Activated naive CD8-positive, alpha-beta T cell (primary cell): ENCODE measurements at regions not wholly inside any gene's neighbourhood (a gene's known extent, or its start where the extent isn't known, plus 50 kb on each side); places are given as distances from the start of the nearest gene placed in this dataset.
"Not testable (repeated sequence)": the region's sequence is repeated elsewhere in the genome, so short reads cannot be mapped to it uniquely, and the experiment has no call there.

Experiments
- H3K27ac Mint-ChIP-seq: one replicate; pipeline ENCODE4 v1.8.0; 2021; ENCODE audit warnings: mixed read lengths
- H3K27me3 Mint-ChIP-seq: one replicate; pipeline ENCODE4 v1.8.0; 2021; ENCODE audit warnings: mixed read lengths
- H3K36me3 Mint-ChIP-seq: one replicate; pipeline ENCODE4 v1.8.0; 2021; ENCODE audit warnings: mixed read lengths
- H3K4me1 Mint-ChIP-seq: one replicate; pipeline ENCODE4 v1.8.0; 2021; ENCODE audit warnings: low read depth, mixed read lengths
- H3K4me3 Mint-ChIP-seq: one replicate; pipeline ENCODE4 v1.8.0; 2021; ENCODE audit warnings: mild to moderate bottlenecking, mixed read lengths
- H3K9me3 Mint-ChIP-seq: one replicate; pipeline ENCODE4 v1.8.0; 2021; ENCODE audit warnings: low read depth, mixed read lengths

GRCh38 chr15:99452728-99453636 lies 112.8 kb upstream of the MEF2A start:
- Mint-ChIP-seq H3K4me3 (no peak overlapping the region), H3K27ac (no peak overlapping the region), H3K4me1 (peaks cover 37% of the 10 kb centered on the region), H3K36me3 (no peaks in the 10 kb centered on the region), H3K27me3 (no peaks in the 10 kb centered on the region), H3K9me3 (peaks cover 6% of the 10 kb centered on the region)

- no peaks in the 10 kb centered on the region for H3K36me3 Mint-ChIP-seq
- H3K9me3 Mint-ChIP-seq = peaks cover 6% of the 10 kb centered on the region
- H3K4me3 Mint-ChIP-seq = no peak overlapping the region
- H3K27me3 Mint-ChIP-seq = no peaks in the 10 kb centered on the region
- H3K4me1 Mint-ChIP-seq = peaks cover 31% of the 10 kb centered on the region
- no peak overlapping the region for H3K27ac Mint-ChIP-seq
Measured at GRCh38 chr15:99453637-99454030, 112.2 kb upstream of the MEF2A start.

GRCh38 chr15:99454107-99454809 lies 111.5 kb upstream of the MEF2A start:
- no peaks in the 10 kb centered on the region for H3K27me3 Mint-ChIP-seq
- H3K36me3 Mint-ChIP-seq = no peaks in the 10 kb centered on the region
- no peak overlapping the region for H3K4me3 Mint-ChIP-seq
- H3K9me3 Mint-ChIP-seq = peaks cover 6% of the 10 kb centered on the region
- H3K27ac Mint-ChIP-seq = no peak overlapping the region
- peaks cover 30% of the 10 kb centered on the region for H3K4me1 Mint-ChIP-seq

DNA sequence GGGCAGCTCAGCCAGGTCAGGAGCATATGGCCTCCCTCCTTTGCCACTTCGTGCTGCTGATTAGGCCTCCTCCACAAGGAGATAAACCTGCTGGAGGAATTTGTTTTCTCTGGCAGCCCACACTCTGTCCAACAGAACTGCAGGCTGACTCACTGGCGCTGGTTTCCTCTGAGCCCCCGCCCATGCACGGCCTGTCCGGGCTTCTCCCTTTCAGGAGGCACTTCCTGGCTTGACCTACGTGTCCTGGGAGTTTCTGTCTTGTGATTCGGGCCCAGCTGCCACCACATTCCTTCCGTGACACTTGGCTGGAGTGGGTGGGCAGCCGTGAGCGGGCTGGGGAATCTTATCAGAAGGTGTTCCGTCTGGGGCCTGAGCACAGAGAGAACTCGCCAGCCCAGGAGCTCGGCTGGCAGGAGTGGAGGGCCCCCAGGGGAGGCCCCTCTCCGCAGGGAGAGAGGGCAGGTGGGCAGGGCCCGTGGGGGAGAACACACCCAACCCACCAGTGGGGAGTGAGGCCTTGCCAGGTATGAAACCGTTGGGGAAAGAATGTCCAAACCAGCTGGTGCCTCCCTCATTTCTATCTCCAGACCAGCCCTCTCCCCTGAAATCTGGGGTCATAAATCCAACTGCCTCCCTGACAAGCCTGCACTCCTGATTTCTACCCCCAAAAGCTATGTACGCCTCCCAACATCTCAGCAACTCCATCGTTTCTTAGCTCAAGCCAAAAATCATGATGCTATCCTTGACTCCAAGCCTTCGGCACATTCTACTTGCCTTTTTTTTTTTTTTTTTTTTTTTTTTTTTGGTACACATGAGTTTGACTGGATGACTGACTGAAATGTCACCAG lies 110.6 kb upstream of the MEF2A start:
- no peak overlapping the region for H3K4me3 Mint-ChIP-seq
- H3K27ac Mint-ChIP-seq = no peak overlapping the region

GRCh38 chr15:99455789-99456160 lies 110.0 kb upstream of the MEF2A start:
- H3K27ac Mint-ChIP-seq = no peak overlapping the region
- no peak overlapping the region for H3K4me3 Mint-ChIP-seq
- no peaks in the 10 kb centered on the region for H3K27me3 Mint-ChIP-seq
- no peaks in the 10 kb centered on the region for H3K36me3 Mint-ChIP-seq
- peaks cover 6% of the 10 kb centered on the region for H3K9me3 Mint-ChIP-seq
- H3K4me1 Mint-ChIP-seq = peaks cover 15% of the 10 kb centered on the region

More for the DNA sequence above, 110.6 kb upstream of the MEF2A start:
- H3K36me3 Mint-ChIP-seq = no peaks in the 10 kb centered on the region
- H3K4me1 Mint-ChIP-seq = peaks cover 21% of the 10 kb centered on the region
- H3K27me3 Mint-ChIP-seq = no peaks in the 10 kb centered on the region
- peaks cover 6% of the 10 kb centered on the region for H3K9me3 Mint-ChIP-seq

GRCh38 chr15:99464137-99464536 lies 101.6 kb upstream of the MEF2A start:
- H3K4me3 Mint-ChIP-seq = no peak overlapping the region
- no peak overlapping the region for H3K27ac Mint-ChIP-seq
- H3K9me3 Mint-ChIP-seq = peaks cover 22% of the 10 kb centered on the region

GRCh38 chr15:99466701-99467337 lies 99.0 kb upstream of the MEF2A start:
- no peak overlapping the region for H3K4me3 Mint-ChIP-seq
- H3K4me1 Mint-ChIP-seq = no peaks in the 10 kb centered on the region
- H3K27ac Mint-ChIP-seq = no peak overlapping the region
- peaks cover 7% of the 10 kb centered on the region for H3K36me3 Mint-ChIP-seq
- H3K9me3 Mint-ChIP-seq = peaks cover 22% of the 10 kb centered on the region
- no peaks in the 10 kb centered on the region for H3K27me3 Mint-ChIP-seq

More at GRCh38 chr15:99464137-99464536, 101.6 kb upstream of the MEF2A start:
- no peaks in the 10 kb centered on the region for H3K27me3 Mint-ChIP-seq
- no peaks in the 10 kb centered on the region for H3K4me1 Mint-ChIP-seq
- H3K36me3 Mint-ChIP-seq = peaks cover 10% of the 10 kb centered on the region

DNA sequence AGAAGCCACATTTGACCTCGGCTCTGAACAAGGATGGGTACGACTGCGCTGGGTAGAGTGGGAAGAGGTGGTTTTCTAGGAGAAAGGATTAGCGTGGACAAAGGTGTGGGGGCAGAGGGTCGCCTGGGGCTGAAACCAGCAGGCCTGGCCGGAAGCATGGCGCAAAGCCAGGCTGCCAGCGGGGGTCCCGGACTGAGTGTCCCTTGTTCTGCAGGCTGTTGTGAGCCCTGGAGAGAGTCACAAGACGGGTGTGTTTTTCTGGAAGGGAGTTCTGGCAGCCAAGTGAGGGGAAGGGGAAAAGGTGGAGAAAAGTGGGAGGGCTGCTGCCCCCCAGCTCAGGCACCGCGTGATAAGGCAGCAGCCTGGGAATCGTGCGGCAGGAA lies 98.5 kb upstream of the MEF2A start:
- Mint-ChIP-seq H3K4me1 (peaks cover under 1% of the 10 kb centered on the region), H3K36me3 (peaks cover 7% of the 10 kb centered on the region), H3K27me3 (no peaks in the 10 kb centered on the region), H3K4me3 (no peak overlapping the region), H3K27ac (no peak overlapping the region), H3K9me3 (peaks cover 17% of the 10 kb centered on the region)

DNA sequence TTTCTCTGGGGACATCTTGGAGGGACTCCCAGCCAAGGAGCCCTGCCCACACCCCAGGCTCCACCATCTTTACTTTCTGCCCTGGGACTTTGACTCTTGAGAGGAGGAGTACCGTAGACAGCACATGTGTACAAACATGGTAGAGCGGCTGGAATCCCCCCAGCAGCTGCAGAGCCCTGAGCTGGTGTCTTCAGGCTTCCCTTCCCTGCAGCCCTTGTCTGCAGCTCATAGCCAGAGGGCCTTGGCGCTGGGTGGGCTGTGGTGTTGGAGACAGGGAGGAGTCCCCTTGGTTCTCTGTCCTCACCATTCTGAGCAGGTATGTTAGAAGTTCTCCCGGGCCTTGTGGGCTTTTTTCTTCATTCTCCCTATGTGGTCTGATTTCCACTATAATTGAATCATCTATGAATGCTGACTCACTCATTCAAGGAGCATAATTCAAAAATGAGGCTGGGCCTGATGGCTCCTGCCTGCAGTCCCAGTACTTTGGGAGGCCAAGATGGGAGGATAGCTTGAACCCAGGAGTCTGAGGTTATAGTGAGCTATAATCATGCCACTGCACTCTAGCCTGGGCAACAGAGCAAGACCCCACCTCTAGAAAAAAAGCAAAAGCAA lies 97.8 kb upstream of the MEF2A start:
- Mint-ChIP-seq H3K36me3 (peaks cover 7% of the 10 kb centered on the region), H3K27me3 (no peaks in the 10 kb centered on the region), H3K27ac (no peak overlapping the region), H3K9me3 (peaks cover 14% of the 10 kb centered on the region), H3K4me1 (peaks cover 6% of the 10 kb centered on the region), H3K4me3 (no peak overlapping the region)

GRCh38 chr15:99470204-99470603 lies 95.6 kb upstream of the MEF2A start:
- H3K4me3 Mint-ChIP-seq = not testable (repeated sequence)

DNA sequence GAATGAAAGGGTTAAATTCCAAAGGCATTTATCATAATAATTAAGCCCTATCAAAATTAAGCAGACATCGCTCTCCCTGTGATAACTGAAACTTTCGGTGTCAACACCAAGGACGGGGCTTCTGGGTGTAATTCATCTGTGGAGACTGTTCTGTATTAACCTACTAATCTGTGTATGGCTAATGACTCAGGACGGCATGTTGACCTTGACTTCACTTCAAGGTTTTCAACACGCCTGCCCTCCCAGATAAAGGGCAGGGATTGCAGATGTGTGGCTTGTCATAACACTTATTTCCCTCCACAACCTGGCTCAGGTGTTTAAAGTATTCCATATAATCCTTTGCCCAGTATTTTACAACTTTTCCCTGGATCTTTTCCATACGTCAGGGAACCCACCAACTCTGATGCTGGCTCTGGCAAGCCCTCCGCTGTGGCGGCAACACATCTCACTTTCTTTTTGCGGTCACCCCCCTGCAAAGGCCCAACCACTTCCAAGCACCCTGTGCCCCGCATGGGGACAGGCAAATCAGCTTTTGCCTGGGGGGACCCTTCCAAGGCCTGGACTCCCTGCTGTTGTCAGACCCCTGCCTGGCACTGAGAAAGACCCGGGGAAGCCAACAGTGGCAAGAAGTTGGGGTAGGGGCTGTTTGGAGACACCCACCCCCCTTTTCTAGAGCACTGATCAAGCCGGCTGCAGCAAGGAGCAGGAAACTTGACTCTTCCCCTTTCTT lies 93.2 kb upstream of the MEF2A start:
- no peaks in the 10 kb centered on the region for H3K9me3 Mint-ChIP-seq
- peaks cover 43% of the 10 kb centered on the region for H3K4me1 Mint-ChIP-seq
- no peak overlapping the region for H3K27ac Mint-ChIP-seq
- H3K4me3 Mint-ChIP-seq = no peak overlapping the region
- no peaks in the 10 kb centered on the region for H3K27me3 Mint-ChIP-seq
- H3K36me3 Mint-ChIP-seq = no peaks in the 10 kb centered on the region

More at GRCh38 chr15:99470204-99470603, 95.6 kb upstream of the MEF2A start:
- not testable (repeated sequence) for H3K27ac Mint-ChIP-seq, H3K9me3 Mint-ChIP-seq, H3K27me3 Mint-ChIP-seq, H3K36me3 Mint-ChIP-seq
- peaks cover 21% of the 10 kb centered on the region for H3K4me1 Mint-ChIP-seq

DNA sequence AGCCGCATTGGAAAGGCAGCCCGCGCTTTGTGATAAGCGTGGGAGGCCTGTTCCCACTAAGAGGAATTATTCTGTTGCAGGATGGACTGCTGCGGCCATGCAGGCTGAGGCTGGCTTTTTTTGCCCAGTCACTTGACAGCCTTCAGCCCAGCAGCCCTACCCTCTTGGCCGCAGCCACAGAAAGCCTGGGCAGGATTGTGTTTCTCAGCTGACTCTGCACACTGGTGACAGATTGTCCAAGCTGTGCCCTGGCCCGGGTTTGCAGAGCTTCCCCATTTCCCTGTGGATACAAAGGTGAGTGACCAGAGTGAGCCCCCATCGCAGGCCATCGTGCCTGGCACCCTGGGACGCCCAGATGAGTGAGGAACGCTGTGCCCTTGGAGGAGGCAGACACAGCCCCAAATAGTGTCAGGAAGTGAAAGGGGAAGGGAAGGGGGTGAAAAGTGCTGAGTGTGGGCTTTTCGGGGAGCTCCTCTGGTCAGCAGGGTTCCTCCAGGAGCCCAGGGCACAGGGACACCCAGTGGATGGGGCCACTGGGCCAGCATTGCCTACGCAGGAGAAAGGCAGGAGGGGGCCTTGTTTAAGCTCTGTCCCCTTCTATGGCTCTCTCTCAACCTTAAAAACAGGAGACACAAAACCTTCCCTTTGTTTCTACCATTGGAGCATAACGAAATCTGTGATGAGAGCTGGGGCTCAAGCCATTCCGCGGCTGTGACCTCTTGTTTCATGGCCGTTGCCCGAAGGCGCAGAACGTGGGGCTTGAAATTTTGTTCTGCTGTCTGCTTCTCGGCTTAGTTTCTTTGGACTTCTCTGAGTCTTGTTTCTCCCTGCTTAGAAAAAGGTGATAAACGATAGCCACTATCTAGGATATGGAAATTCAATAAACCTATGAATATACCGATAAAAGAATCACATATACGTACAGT lies 91.5 kb upstream of the MEF2A start:
- Mint-ChIP-seq H3K9me3 (no peaks in the 10 kb centered on the region), H3K27ac (no peak overlapping the region), H3K4me1 (peaks cover 54% of the 10 kb centered on the region), H3K4me3 (no peak overlapping the region), H3K36me3 (no peaks in the 10 kb centered on the region), H3K27me3 (no peaks in the 10 kb centered on the region)
